Thyroid gland (tissue), 4 donors: ENCODE measurements at regions not wholly inside any gene's neighbourhood (a gene's known extent, or its start where the extent isn't known, plus 50 kb on each side); places are given as distances from the start of the nearest gene placed in this dataset.

Source experiments
- POLR2A ChIP-seq, 2 donors: fragments of 450-650 bp; IDR thresholded peaks; one replicate each; pipeline ENCODE4 v1.6.1; 2017; ENCODE audit warnings: antibody characterized with exemption in 2 of 2, mild to moderate bottlenecking in 2 of 2, moderate library complexity in 1 of 2
- TF ChIP-seq, protein P1 (sequence below), 6 experiments: fragments of 200-600 bp in 3 of 6; fragments of 450-650 bp in 3 of 6; sonication (generic) in 3 of 6; IDR thresholded peaks; one replicate each; pipeline ENCODE4 v1.5.1; 2016 to 2019; ENCODE audit warnings: antibody characterized with exemption in 6 of 6, mild to moderate bottlenecking in 2 of 6, inconsistent platforms in 1 of 6, moderate library complexity in 1 of 6

DNA sequence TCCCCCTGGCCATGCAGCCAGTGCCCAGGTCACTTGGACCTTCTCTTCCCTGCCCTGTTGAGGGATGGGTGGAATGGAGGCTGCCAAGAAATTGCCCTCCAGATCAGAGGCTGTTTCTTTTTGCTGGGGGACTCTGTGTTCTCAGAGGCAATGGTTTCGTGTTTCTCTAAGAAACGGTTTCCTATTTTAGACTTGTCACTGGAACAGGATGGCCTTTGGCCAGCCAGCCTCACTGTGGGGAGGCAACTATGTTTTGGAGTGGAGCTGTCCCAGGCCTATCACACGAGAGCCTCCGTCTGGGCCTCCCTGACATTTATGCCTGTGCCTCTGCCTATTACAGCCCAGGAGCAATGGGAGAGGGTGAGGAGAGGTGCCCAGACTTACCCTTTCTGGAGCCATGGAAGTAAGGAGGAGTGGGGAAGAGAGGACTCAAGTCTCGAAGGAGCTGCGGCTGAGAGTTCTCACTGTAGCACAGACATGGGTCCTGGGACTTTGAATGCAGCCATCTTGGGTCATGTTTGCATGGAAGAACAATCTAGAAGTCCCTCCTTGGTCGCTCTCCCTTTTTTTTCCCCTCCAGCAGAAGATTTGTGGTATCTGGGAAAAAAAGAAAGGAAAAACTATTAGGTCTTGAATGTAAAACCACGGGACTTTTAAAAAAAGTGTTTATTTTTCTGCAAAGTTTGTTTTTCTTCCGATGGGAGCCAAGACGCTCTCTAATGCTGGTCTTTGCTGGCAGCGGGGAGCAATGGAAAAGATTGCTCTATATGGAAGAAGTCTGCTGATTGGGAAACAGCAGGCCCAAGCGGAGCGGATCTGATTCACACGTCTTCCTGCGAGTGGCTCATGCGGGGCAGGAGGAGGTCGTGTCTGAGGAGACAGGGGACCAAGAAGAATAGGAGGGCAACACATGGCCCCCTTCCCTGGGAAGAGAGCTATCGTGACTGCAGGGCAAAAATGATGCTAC lies 219.2 kb downstream of the FOXD2 start:
- TF ChIP-seq, protein P1, sequence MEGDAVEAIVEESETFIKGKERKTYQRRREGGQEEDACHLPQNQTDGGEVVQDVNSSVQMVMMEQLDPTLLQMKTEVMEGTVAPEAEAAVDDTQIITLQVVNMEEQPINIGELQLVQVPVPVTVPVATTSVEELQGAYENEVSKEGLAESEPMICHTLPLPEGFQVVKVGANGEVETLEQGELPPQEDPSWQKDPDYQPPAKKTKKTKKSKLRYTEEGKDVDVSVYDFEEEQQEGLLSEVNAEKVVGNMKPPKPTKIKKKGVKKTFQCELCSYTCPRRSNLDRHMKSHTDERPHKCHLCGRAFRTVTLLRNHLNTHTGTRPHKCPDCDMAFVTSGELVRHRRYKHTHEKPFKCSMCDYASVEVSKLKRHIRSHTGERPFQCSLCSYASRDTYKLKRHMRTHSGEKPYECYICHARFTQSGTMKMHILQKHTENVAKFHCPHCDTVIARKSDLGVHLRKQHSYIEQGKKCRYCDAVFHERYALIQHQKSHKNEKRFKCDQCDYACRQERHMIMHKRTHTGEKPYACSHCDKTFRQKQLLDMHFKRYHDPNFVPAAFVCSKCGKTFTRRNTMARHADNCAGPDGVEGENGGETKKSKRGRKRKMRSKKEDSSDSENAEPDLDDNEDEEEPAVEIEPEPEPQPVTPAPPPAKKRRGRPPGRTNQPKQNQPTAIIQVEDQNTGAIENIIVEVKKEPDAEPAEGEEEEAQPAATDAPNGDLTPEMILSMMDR (IDR thresholded peaks at IDR 0.05), result no peak
- TF ChIP-seq POLR2A (IDR thresholded peaks at IDR 0.05), result no peak
